A549 (cell line): ENCODE measurements at regions not wholly inside any gene's neighbourhood (a gene's known extent, or its start where the extent isn't known, plus 50 kb on each side); places are given as distances from the start of the nearest gene placed in this dataset.

Experiments
- ATAC-seq, 2 experiments: fragments of 200-7000 bp in 1 of 2; fragments of >200 bp in 1 of 2; cut with Nextera tagmentation in 1 of 2; cut with Tn5 transposase in 1 of 2; 3 replicates each; pipeline versions ENCODE4 v1.8.0 to v1.9.1; 2018 to 2020; ENCODE audit warnings: mild to moderate bottlenecking in 1 of 2, moderate library complexity in 1 of 2
- CTCF ChIA-PET: fragments of 300-600 bp; sonication (Branson Sonifier 250); formaldehyde crosslinking; extraction: SDS; loops from one replicate; lab custom pipeline; 2021; ENCODE audit warnings: antibody characterized with exemption, inconsistent platforms; lab: Yijun Ruan, JAX
- POLR2A ChIA-PET: fragments of 350-600 bp; formaldehyde crosslinking; extraction: SDS; loops from one replicate; lab custom pipeline; 2021; ENCODE audit warnings: antibody characterized with exemption, inconsistent platforms; lab: Yijun Ruan, JAX
- DNase-seq, 2 experiments: peaks; one replicate each; pipeline versions ENCODE4 v3.0.0 to v3.0.0-alpha.2; 2011 to 2016; ENCODE audit warnings: low read depth in 1 of 2, low spot score in 1 of 2
- FAIRE-seq: peaks from 2 replicates; lab custom pipeline; 2011; peaks lifted over from hg19 to GRCh38; lab: Jason Lieb, UNC
- H3K27ac ChIP-seq, 2 experiments: fragments of >200 bp; sonication (Bioruptor Twin); formaldehyde crosslinking; 3 replicates each; pipeline ENCODE4 v1.5.1; 2016 to 2017
- H3K4me1 ChIP-seq: fragments of >200 bp; sonication (Bioruptor Twin); formaldehyde crosslinking; 3 replicates; pipeline ENCODE4 v1.6.1; 2016
- H3K4me2 ChIP-seq: fragments of >200 bp; sonication (Bioruptor Twin); formaldehyde crosslinking; 3 replicates; pipeline ENCODE4 v1.6.1; 2016
- H3K4me3 ChIP-seq: fragments of >200 bp; sonication (Bioruptor Twin); formaldehyde crosslinking; 3 replicates; pipeline ENCODE4 v1.5.1; 2016
- H3K9me3 ChIP-seq: fragments of >200 bp; sonication (Bioruptor Twin); formaldehyde crosslinking; 3 replicates; pipeline ENCODE4 v1.6.1; 2016
- ATOH8 ChIP-seq: fragments of 250-450 bp; sonication (Bioruptor Pico); IDR thresholded peaks from 2 replicates; pipeline ENCODE4 v1.5.0; 2020; ENCODE audit warnings: low read depth, mild to moderate bottlenecking, moderate library complexity
- BHLHE40 ChIP-seq: IDR thresholded peaks from 2 replicates; pipeline ENCODE4 v1.6.1; 2012; ENCODE audit warnings: low read depth, low read length, inconsistent platforms
- CBX8 ChIP-seq: fragments of 200-600 bp; sonication (generic); IDR thresholded peaks from 2 replicates; pipeline ENCODE4 v1.6.1; 2016
- CEBPB ChIP-seq, 2 experiments: fragments of >200 bp in 1 of 2; sonication (Bioruptor Twin) in 1 of 2; formaldehyde crosslinking in 1 of 2; IDR thresholded peaks; 2 replicates each; pipeline ENCODE4 v1.6.1; 2012 to 2016
- CHD4 ChIP-seq: fragments of 200-600 bp; sonication (generic); IDR thresholded peaks from 2 replicates; pipeline ENCODE4 v1.6.1; 2016; ENCODE audit warnings: antibody characterized with exemption, mild to moderate bottlenecking, borderline replicate concordance
- EHF ChIP-seq: fragments of 250-450 bp; sonication (Bioruptor Pico); IDR thresholded peaks from 2 replicates; pipeline ENCODE4 v1.5.0; 2020; ENCODE audit warnings: mild to moderate bottlenecking
- EHMT2 ChIP-seq: fragments of 200-600 bp; sonication (generic); IDR thresholded peaks from 2 replicates; pipeline ENCODE4 v1.6.1; 2016; ENCODE audit warnings: antibody characterized with exemption, low read depth, mild to moderate bottlenecking, moderate library complexity
- ESRRA ChIP-seq: fragments of 150-350 bp; IDR thresholded peaks from 2 replicates; pipeline ENCODE4 v1.6.1; 2014; ENCODE audit warnings: mild to moderate bottlenecking, low read length, borderline replicate concordance
- FOSL2 ChIP-seq, 2 experiments: fragments of 450-650 bp in 1 of 2; fragments of >200 bp in 1 of 2; sonication (Bioruptor Twin) in 1 of 2; formaldehyde crosslinking; IDR thresholded peaks; 2 replicates each; pipeline versions ENCODE4 v1.5.0 to v1.6.1; 2016 to 2020; ENCODE audit warnings: mild to moderate bottlenecking in 1 of 2, moderate library complexity in 1 of 2
- FOXS1 ChIP-seq: fragments of 250-450 bp; sonication (Bioruptor Pico); IDR thresholded peaks from 2 replicates; pipeline ENCODE4 v1.5.0; 2020; ENCODE audit warnings: mild to moderate bottlenecking, moderate library complexity
- HEYL ChIP-seq: fragments of 250-450 bp; sonication (Bioruptor Pico); IDR thresholded peaks from 2 replicates; pipeline ENCODE4 v1.8.0; 2021; ENCODE audit warnings: mild to moderate bottlenecking, moderate library complexity
- HMGXB4 ChIP-seq: fragments of 250-450 bp; sonication (Bioruptor Pico); IDR thresholded peaks from 2 replicates; pipeline ENCODE4 v1.5.0; 2021; ENCODE audit warnings: mild to moderate bottlenecking, moderate library complexity, borderline replicate concordance
- HOXB5 ChIP-seq: fragments of 250-450 bp; sonication (Bioruptor Pico); IDR thresholded peaks from 2 replicates; pipeline ENCODE4 v1.5.0; 2020; ENCODE audit warnings: mild to moderate bottlenecking, moderate library complexity
- JUNB ChIP-seq: fragments of >200 bp; sonication (Bioruptor Twin); formaldehyde crosslinking; IDR thresholded peaks from 2 replicates; pipeline ENCODE4 v1.6.1; 2016
- KDM5A ChIP-seq: fragments of 200-600 bp; sonication (generic); IDR thresholded peaks from 2 replicates; pipeline ENCODE4 v1.6.1; 2016; ENCODE audit warnings: antibody characterized with exemption, mild to moderate bottlenecking
- MYC ChIP-seq: IDR thresholded peaks from 2 replicates; pipeline ENCODE4 v1.6.1; 2012; ENCODE audit warnings: mild to moderate bottlenecking, inconsistent platforms, low read length, improper control_type of control experiment, borderline replicate concordance
- NR3C1 ChIP-seq: fragments of >200 bp; sonication (Bioruptor Twin); formaldehyde crosslinking; IDR thresholded peaks from 3 replicates; pipeline ENCODE4 v1.6.1; 2017
- POLR2A ChIP-seq: IDR thresholded peaks from 2 replicates; pipeline ENCODE4 v1.6.1; 2012; ENCODE audit warnings: mild to moderate bottlenecking, low read length
- POLR2AphosphoS2 ChIP-seq: conservative IDR thresholded peaks from 2 replicates; pipeline ENCODE4 v1.6.1; 2012; ENCODE audit warnings: low read length, improper control_type of control experiment, inconsistent platforms
- RAD21 ChIP-seq, 2 experiments: fragments of >200 bp in 1 of 2; sonication (Bioruptor Twin) in 1 of 2; formaldehyde crosslinking in 1 of 2; IDR thresholded peaks in 1 of 2; conservative IDR thresholded peaks in 1 of 2; 2 replicates in 1 of 2; 3 replicates in 1 of 2; pipeline ENCODE4 v1.6.1; 2012 to 2018; ENCODE audit warnings: inconsistent platforms in 1 of 2
- REST ChIP-seq: fragments of 200-600 bp; sonication (generic); IDR thresholded peaks from 2 replicates; pipeline ENCODE4 v1.6.1; 2016; ENCODE audit warnings: antibody characterized with exemption, mild to moderate bottlenecking, moderate library complexity
- RFX5 ChIP-seq: fragments of 450-650 bp; IDR thresholded peaks from 2 replicates; pipeline ENCODE4 v1.7.1; 2014; ENCODE audit warnings: antibody characterized with exemption, mild to moderate bottlenecking, moderate library complexity
- RNF2 ChIP-seq: fragments of 200-600 bp; sonication (generic); IDR thresholded peaks from 2 replicates; pipeline ENCODE4 v1.6.1; 2016; ENCODE audit warnings: low read depth, mild to moderate bottlenecking, antibody characterized with exemption, moderate library complexity, borderline replicate concordance
- TP53 ChIP-seq: fragments of 250-450 bp; sonication (Bioruptor Pico); IDR thresholded peaks from 2 replicates; pipeline ENCODE4 v1.5.0; 2021; ENCODE audit warnings: mild to moderate bottlenecking, moderate library complexity
- ZC3H11A ChIP-seq: fragments of 450-650 bp; IDR thresholded peaks from 2 replicates; pipeline ENCODE4 v1.6.1; 2014; ENCODE audit warnings: antibody characterized with exemption, mild to moderate bottlenecking
- ZSCAN20 ChIP-seq: fragments of 250-450 bp; sonication (Bioruptor Pico); IDR thresholded peaks from 2 replicates; pipeline ENCODE4 v1.8.0; 2022; ENCODE audit warnings: mild to moderate bottlenecking, moderate library complexity
- WGBS: methylation state at CpG from one replicate; pipeline ENCODE4 v1.1.6; 2017; ENCODE audit errors: missing lambda C conversion rate; 5-methylcytosine and 5-hydroxymethylcytosine counted together
- TF ChIP-seq, protein P1 (sequence below): fragments of >200 bp; sonication (Bioruptor Twin); formaldehyde crosslinking; IDR thresholded peaks from 3 replicates; pipeline ENCODE4 v1.6.1; 2016

- Histone ChIP-seq H3K4me3 (no peak overlapping the region), H3K27ac (peak overlapping the region in 1 of 2 experiments; percentile 40; a peak in 2 of 6 replicates), H3K9me3 (no peaks in the 10 kb centered on the region), H3K4me2 (peak overlapping the region; percentile 62; the same call in 2 of the 3 replicates), H3K4me1 (peaks cover 42% of the 10 kb centered on the region)
- DNase-seq, result no peak
- no peak for FAIRE-seq
- CTCF ChIA-PET, result interaction anchor here (0.6 kb wide), 1 partner anchor 391 kb away, joined by 3 read pairs; no protein-coding TSS in a partner anchor
- TF ChIP-seq RFX5 (no peak), ZC3H11A (no peak), BHLHE40 (no peak), HOXB5 (no peak), TP53 (CRISPR knock-in tag) (no peak)
- 67% methylated on average over 5 of the region's 5 CpGs for WGBS
- ATAC-seq, result no peak
- POLR2A ChIA-PET, result no interaction called here
Measured at GRCh38 chr13:73367886-73368285, 309.1 kb downstream of the KLF5 start.

DNA sequence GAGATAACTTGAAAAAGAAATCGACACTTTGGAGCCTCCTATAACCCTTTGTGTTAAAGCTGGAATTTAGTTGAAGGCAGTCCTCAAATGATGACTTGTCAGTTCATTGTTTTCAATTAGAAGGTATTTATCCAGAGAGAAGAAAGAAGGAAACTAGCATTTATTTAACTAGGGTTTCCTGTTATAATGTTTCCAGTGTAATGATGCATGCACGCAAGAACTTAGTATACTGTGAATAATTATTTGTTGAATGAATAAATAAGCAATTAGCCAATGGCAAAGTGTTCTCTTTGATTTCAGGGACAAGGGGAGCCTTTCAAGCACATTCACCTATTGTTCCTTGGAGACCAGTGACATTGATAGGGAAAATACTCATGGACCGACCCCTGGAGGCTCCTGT, 307.4 kb downstream of the KLF5 start:
- Histone ChIP-seq H3K4me2 (peak overlapping the region; percentile 80), H3K9me3 (no peaks in the 10 kb centered on the region), H3K4me3 (no peak overlapping the region), H3K27ac (peak overlapping the region; percentile 74 to 84; a peak in 5 of 6 replicates), H3K4me1 (peaks cover 42% of the 10 kb centered on the region)
- no peak for TF ChIP-seq CHD4
- ATAC-seq (no peak), FAIRE-seq (no peak), DNase-seq (no peak)
- ChIA-PET CTCF (no interaction called here), POLR2A (no interaction called here)
- 51% methylated on average over 3 of the region's 3 CpGs for WGBS

- ATAC-seq (peak; percentile 57 to 62; a peak in 4 of 6 replicates), FAIRE-seq (no peak), DNase-seq (peak in 1 of 2 experiments; percentile 6)
- peak overlapping the region; percentile 74 to 84 for H3K27ac ChIP-seq
- CTCF ChIA-PET, result no interaction called here
- TF ChIP-seq MYC, result no peak
- TF ChIP-seq ATOH8, result no peak
- TF ChIP-seq EHMT2, result no peak
- TF ChIP-seq CBX8, result no peak
- no peak for TF ChIP-seq FOXS1 (CRISPR knock-in tag)
- no peak for TF ChIP-seq RNF2
- TF ChIP-seq FOSL2 (IDR thresholded peaks at IDR 0.05), result 0 out of 2 replicates have a peak, but pooled peaks have one; percentile 19
- peak; percentile 68 for TF ChIP-seq FOSL2 (CRISPR knock-in tag; IDR thresholded peaks at IDR 0.05)
- TF ChIP-seq RAD21 (conservative IDR thresholded peaks at IDR 0.05 in 1 of 2, IDR thresholded peaks at IDR 0.05 in 1 of 2), result no peak
- TF ChIP-seq HEYL (CRISPR knock-in tag), result no peak
- TF ChIP-seq HMGXB4, result no peak
- TF ChIP-seq NR3C1, result no peak
- no peak for TF ChIP-seq POLR2A
- TF ChIP-seq, protein P1, sequence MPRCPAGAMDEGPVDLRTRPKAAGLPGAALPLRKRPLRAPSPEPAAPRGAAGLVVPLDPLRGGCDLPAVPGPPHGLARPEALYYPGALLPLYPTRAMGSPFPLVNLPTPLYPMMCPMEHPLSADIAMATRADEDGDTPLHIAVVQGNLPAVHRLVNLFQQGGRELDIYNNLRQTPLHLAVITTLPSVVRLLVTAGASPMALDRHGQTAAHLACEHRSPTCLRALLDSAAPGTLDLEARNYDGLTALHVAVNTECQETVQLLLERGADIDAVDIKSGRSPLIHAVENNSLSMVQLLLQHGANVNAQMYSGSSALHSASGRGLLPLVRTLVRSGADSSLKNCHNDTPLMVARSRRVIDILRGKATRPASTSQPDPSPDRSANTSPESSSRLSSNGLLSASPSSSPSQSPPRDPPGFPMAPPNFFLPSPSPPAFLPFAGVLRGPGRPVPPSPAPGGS, result no peak
- no peak for TF ChIP-seq BHLHE40
- no peak for TF ChIP-seq POLR2AphosphoS2
- TF ChIP-seq EHF, result no peak
- no peak for TF ChIP-seq RFX5
- TF ChIP-seq ZSCAN20 (CRISPR knock-in tag), result no peak
- TF ChIP-seq KDM5A, result no peak
- TF ChIP-seq CEBPB (IDR thresholded peaks at IDR 0.05), result peak; percentile 13 to 22; a peak in 1 of 4 replicates
- TF ChIP-seq REST, result no peak
- 0 out of 2 replicates have a peak, but pooled peaks have one; percentile 20 for TF ChIP-seq JUNB
- no peak for TF ChIP-seq ESRRA
- peak overlapping the region; percentile 80 for H3K4me2 ChIP-seq
- 2% methylated on average over 4 of the region's 4 CpGs for WGBS
- POLR2A ChIA-PET, result no interaction called here
- H3K9me3 ChIP-seq, result no peaks in the 10 kb centered on the region
- peak overlapping the region; percentile 14; the same call in 2 of the 3 replicates for H3K4me3 ChIP-seq
- H3K4me1 ChIP-seq, result peaks cover 42% of the 10 kb centered on the region
Measured at GRCh38 chr13:73365681-73366080, 306.9 kb downstream of the KLF5 start.
